H1 (cell line): ENCODE measurements at regions not wholly inside any gene's neighbourhood (a gene's known extent, or its start where the extent isn't known, plus 50 kb on each side); places are given as distances from the start of the nearest gene placed in this dataset.

ENCODE experiments used
- CTCF ChIA-PET: fragments of 300-600 bp; sonication (Branson Sonifier 250); formaldehyde crosslinking; loops from one replicate; lab custom pipeline; 2021; ENCODE audit not compliant: partially characterized antibody; lab: Charles Lee
- POLR2A ChIA-PET: fragments of 300-600 bp; sonication (Branson Sonifier 250); formaldehyde crosslinking; loops from one replicate; lab custom pipeline; 2021; ENCODE audit warnings: inconsistent platforms; ENCODE audit not compliant: partially characterized antibody; lab: Charles Lee
- DNase-seq, 2 experiments: peaks; one replicate each; pipeline versions ENCODE4 v3.0.0 to v3.0.0-alpha.2; 2010 to 2022; ENCODE audit warnings: low spot score in 2 of 2, low read depth in 1 of 2, mixed read lengths in 1 of 2
- FAIRE-seq: peaks from 2 replicates; lab custom pipeline; 2011; peaks lifted over from hg19 to GRCh38; lab: Jason Lieb, UNC
- H2AFZ ChIP-seq: 2 replicates; pipeline ENCODE4 v1.8.1; 2012; ENCODE audit warnings: low read length, inconsistent platforms
- H2AK5ac ChIP-seq: 2 replicates; pipeline ENCODE4 v1.6.1; 2013; ENCODE audit warnings: low read depth, low read length
- H2BK120ac ChIP-seq: replicated peaks from 2 replicates; pipeline ENCODE3; 2013; ENCODE audit warnings: low read depth, low read length, inconsistent platforms
- H2BK12ac ChIP-seq: 2 replicates; pipeline ENCODE4 v1.6.1; 2013; ENCODE audit warnings: low read depth, low read length
- H2BK15ac ChIP-seq: 2 replicates; pipeline ENCODE4 v1.6.1; 2013; ENCODE audit warnings: low read length
- H2BK20ac ChIP-seq: 2 replicates; pipeline ENCODE4 v1.6.1; 2013; ENCODE audit warnings: low read length
- H2BK5ac ChIP-seq: 2 replicates; pipeline ENCODE4 v1.6.1; 2013; ENCODE audit warnings: low read depth, low read length
- H3K14ac ChIP-seq: 2 replicates; pipeline ENCODE4 v1.6.1; 2013; ENCODE audit warnings: inconsistent platforms; ENCODE audit not compliant: insufficient read length
- H3K18ac ChIP-seq: 2 replicates; pipeline ENCODE4 v1.6.1; 2013; ENCODE audit warnings: low read length; ENCODE audit errors: extremely low read depth
- H3K23ac ChIP-seq: 2 replicates; pipeline ENCODE4 v1.6.1; 2013; ENCODE audit warnings: inconsistent platforms; ENCODE audit not compliant: insufficient read length
- H3K23me2 ChIP-seq: 2 replicates; pipeline ENCODE4 v1.6.1; 2013; ENCODE audit warnings: low read depth, low read length
- H3K27ac ChIP-seq: 2 replicates; pipeline ENCODE4 v1.6.1; 2011; ENCODE audit warnings: low read depth, low read length, inconsistent platforms
- H3K27me3 ChIP-seq, 4 experiments: replicated peaks in 1 of 4; 1 replicate in 1 of 4; 2 replicates in 3 of 4; pipeline versions ENCODE4 v1.6.1 to v1.8.1; 2011 to 2013; ENCODE audit warnings: low read length in 3 of 4, mild to moderate bottlenecking in 3 of 4, inconsistent platforms in 2 of 4, mixed read lengths in 2 of 4, moderate library complexity in 1 of 4; ENCODE audit not compliant: control insufficient read depth in 3 of 4, insufficient read depth in 3 of 4; ENCODE audit errors: extremely low read depth in 1 of 4
- H3K36me3 ChIP-seq, 4 experiments: 2 replicates each; pipeline versions ENCODE4 v1.6.1 to v1.8.1; 2011 to 2013; ENCODE audit warnings: mild to moderate bottlenecking in 4 of 4, low read length in 3 of 4, moderate library complexity in 2 of 4, control low read depth in 1 of 4, inconsistent platforms in 1 of 4; ENCODE audit not compliant: insufficient read depth in 4 of 4, control insufficient read depth in 2 of 4
- H3K4ac ChIP-seq: replicated peaks from 2 replicates; pipeline ENCODE3; 2013; ENCODE audit warnings: low read length, low read depth, mixed read lengths, inconsistent platforms; ENCODE audit not compliant: insufficient read length
- H3K4me1 ChIP-seq, 4 experiments: replicated peaks in 1 of 4; 1 replicate in 1 of 4; 2 replicates in 3 of 4; pipeline versions ENCODE4 v1.6.1 to v1.8.1; 2011 to 2013; ENCODE audit warnings: low read length in 3 of 4, inconsistent platforms in 2 of 4, mixed read lengths in 1 of 4; ENCODE audit not compliant: insufficient read depth in 4 of 4, control insufficient read depth in 3 of 4
- H3K4me2 ChIP-seq, 2 experiments: 2 replicates each; pipeline versions ENCODE4 v1.6.1 to v1.8.1; 2011 to 2013; ENCODE audit warnings: low read depth in 2 of 2, low read length in 2 of 2, control low read depth in 1 of 2, inconsistent platforms in 1 of 2, mild to moderate bottlenecking in 1 of 2; ENCODE audit not compliant: insufficient read depth in 1 of 2
- H3K4me3 ChIP-seq, 4 experiments: fragments of 200-600, 300-600 bp in 1 of 4; sonication (generic), shearing (Covaris generic), sonication (Bioruptor Twin) in 1 of 4; 2 replicates each; pipeline versions ENCODE4 v1.5.1 to v1.8.1; 2011 to 2016; ENCODE audit warnings: low read length in 4 of 4, low read depth in 3 of 4, control low read depth in 2 of 4, inconsistent platforms in 2 of 4, mild to moderate bottlenecking in 2 of 4, mixed read lengths in 1 of 4, moderate library complexity in 1 of 4; ENCODE audit not compliant: insufficient read depth in 2 of 4; ENCODE audit errors: extremely low read depth in 1 of 4
- H3K56ac ChIP-seq: replicated peaks from 2 replicates; pipeline ENCODE3; 2013; ENCODE audit warnings: low read depth, mild to moderate bottlenecking, mixed read lengths, low read length, inconsistent platforms; ENCODE audit not compliant: insufficient read length
- H3K79me1 ChIP-seq: 2 replicates; pipeline ENCODE4 v1.6.1; 2013; ENCODE audit warnings: low read depth, low read length, control low read depth
- H3K79me2 ChIP-seq, 2 experiments: 2 replicates each; pipeline versions ENCODE4 v1.6.1 to v1.8.1; 2012 to 2013; ENCODE audit warnings: low read length in 2 of 2, mild to moderate bottlenecking in 2 of 2, inconsistent platforms in 1 of 2; ENCODE audit not compliant: insufficient read depth in 2 of 2, control insufficient read depth in 1 of 2
- H3K9ac ChIP-seq, 4 experiments: replicated peaks in 1 of 4; 1 replicate in 1 of 4; 2 replicates in 3 of 4; pipeline versions ENCODE4 v1.6.1 to v1.8.1; 2011 to 2013; ENCODE audit warnings: low read depth in 3 of 4, low read length in 3 of 4, control low read depth in 2 of 4, mild to moderate bottlenecking in 2 of 4, moderate library complexity in 2 of 4, inconsistent platforms in 1 of 4; ENCODE audit errors: extremely low read depth in 1 of 4
- H3K9me3 ChIP-seq, 2 experiments: 2 replicates each; pipeline versions ENCODE4 v1.6.1 to v1.8.1; 2012 to 2013; ENCODE audit warnings: mild to moderate bottlenecking in 2 of 2, moderate library complexity in 2 of 2, control low read depth in 1 of 2, inconsistent platforms in 1 of 2, low read depth in 1 of 2, low read length in 1 of 2, mixed read lengths in 1 of 2; ENCODE audit not compliant: insufficient read depth in 2 of 2
- H4K20me1 ChIP-seq, 2 experiments: replicated peaks in 1 of 2; 2 replicates each; pipeline versions ENCODE3 to v1.8.1; 2011 to 2013; ENCODE audit warnings: inconsistent platforms in 2 of 2, low read length in 2 of 2, mild to moderate bottlenecking in 1 of 2; ENCODE audit not compliant: insufficient read depth in 2 of 2, control insufficient read depth in 1 of 2
- H4K5ac ChIP-seq: 2 replicates; pipeline ENCODE4 v1.6.1; 2013; ENCODE audit warnings: low read length, low read depth, mixed read lengths, inconsistent platforms; ENCODE audit not compliant: insufficient read length
- H4K8ac ChIP-seq: 2 replicates; pipeline ENCODE4 v1.8.0; 2013; ENCODE audit warnings: mild to moderate bottlenecking, moderate library complexity, low read length, inconsistent platforms; ENCODE audit not compliant: insufficient read depth; ENCODE audit errors: extremely low read depth
- H4K91ac ChIP-seq: replicated peaks from 2 replicates; pipeline ENCODE3; 2013; ENCODE audit warnings: low read length, mixed read lengths, inconsistent platforms; ENCODE audit not compliant: insufficient read length
- EZH2 ChIP-seq: fragments of 200-600 bp; sonication (generic); IDR thresholded peaks from 2 replicates; pipeline ENCODE4 v1.7.1; 2012; ENCODE audit warnings: low read depth, mild to moderate bottlenecking, moderate library complexity, low read length, inconsistent platforms; ENCODE audit not compliant: severe bottlenecking
- GTF2F1 ChIP-seq: IDR thresholded peaks from 2 replicates; pipeline ENCODE4 v1.6.1; 2012; ENCODE audit warnings: low read depth, low read length, improper control_type of control experiment, borderline replicate concordance
- KDM1A ChIP-seq: fragments of 200-600, 300-600 bp; sonication (generic); IDR thresholded peaks from 2 replicates; pipeline ENCODE4 v1.7.1; 2016; ENCODE audit warnings: mild to moderate bottlenecking, low read length, borderline replicate concordance
- KDM4A ChIP-seq: IDR thresholded peaks from one replicate; pipeline ENCODE4 v1.7.1; 2012; ENCODE audit warnings: low read depth, mild to moderate bottlenecking, moderate library complexity, low read length, inconsistent platforms; ENCODE audit not compliant: severe bottlenecking
- RAD21 ChIP-seq, 2 experiments: IDR thresholded peaks in 1 of 2; conservative IDR thresholded peaks in 1 of 2; 2 replicates each; pipeline ENCODE4 v1.6.1; 2011; ENCODE audit warnings: low read depth in 2 of 2, low read length in 2 of 2, improper control_type of control experiment in 1 of 2, inconsistent platforms in 1 of 2, mild to moderate bottlenecking in 1 of 2, moderate library complexity in 1 of 2
- SIX5 ChIP-seq: IDR thresholded peaks from 2 replicates; pipeline ENCODE4 v1.6.1; 2011; ENCODE audit warnings: mild to moderate bottlenecking, low read depth, low read length
- TBP ChIP-seq: IDR thresholded peaks from 2 replicates; pipeline ENCODE4 v1.6.1; 2011; ENCODE audit warnings: low read depth, low read length, improper control_type of control experiment
- ZNF274 ChIP-seq: IDR thresholded peaks from 2 replicates; pipeline ENCODE4 v1.7.0; 2012; ENCODE audit warnings: low read length, borderline replicate concordance; ENCODE audit errors: extremely low read depth
- whole genome bisulfite sequencing, 2 experiments: shearing (Covaris generic) in 1 of 2; methylation state at CpG; one replicate each; pipeline versions ENCODE4 v1.1.6 to v1.1.7; 2013 to 2015; ENCODE audit warnings: low lambda C conversion rate in 2 of 2, mixed read lengths in 2 of 2, inconsistent platforms in 1 of 2, low coverage in 1 of 2, missing lambda C conversion rate in 1 of 2; ENCODE audit not compliant: insufficient replicate concordance in 2 of 2, insufficient coverage in 1 of 2, insufficient read length in 1 of 2; ENCODE audit errors: extremely low coverage in 1 of 2, missing lambda C conversion rate in 1 of 2; 5-methylcytosine and 5-hydroxymethylcytosine counted together
- TF ChIP-seq, protein P1 (sequence below): IDR thresholded peaks from 2 replicates; pipeline ENCODE4 v1.6.1; 2011; ENCODE audit warnings: low read depth, mild to moderate bottlenecking, low read length; ENCODE audit not compliant: insufficient read depth
- TF ChIP-seq, protein P2 (sequence below): IDR thresholded peaks from 2 replicates; pipeline ENCODE4 v1.6.1; 2012; ENCODE audit warnings: inconsistent platforms

GRCh38 chr5:163658702-163659567 is 153.5 kb downstream of the MAT2B start:
- no peak overlapping the region for H3K4ac ChIP-seq
- H3K56ac ChIP-seq = no peak overlapping the region
- H3K9ac ChIP-seq = no peak overlapping the region
- no peak overlapping the region for H2AK5ac ChIP-seq
- no peak overlapping the region for H3K23ac ChIP-seq
- H4K91ac ChIP-seq = no peak overlapping the region
- 77% methylated on average over 7 of the region's 7 CpGs; no CpG with 5 or more reads in 1 of the 2 experiments for WGBS, 2 experiments
- H3K79me1 ChIP-seq = no peaks in the 10 kb centered on the region
- H3K36me3 ChIP-seq = no peaks in the 10 kb centered on the region
- no peak overlapping the region for H2BK20ac ChIP-seq
- H2BK12ac ChIP-seq = no peak overlapping the region
- H3K18ac ChIP-seq = no peak overlapping the region
- 0 out of 2 replicates have a peak overlapping the region, but pooled peaks have one; percentile 30 for H2AFZ ChIP-seq
- no peak overlapping the region for H3K14ac ChIP-seq
- FAIRE-seq (no peak), DNase-seq (no peak)
- no peak overlapping the region for H3K4me3 ChIP-seq
- no peaks in the 10 kb centered on the region for H3K79me2 ChIP-seq
- H2BK15ac ChIP-seq = no peak overlapping the region
- H3K23me2 ChIP-seq = no peaks in the 10 kb centered on the region
- H2BK5ac ChIP-seq = no peak overlapping the region
- POLR2A ChIA-PET = no interaction called here
- no peak overlapping the region for H4K5ac ChIP-seq
- H2BK120ac ChIP-seq = no peak overlapping the region
- H3K4me2 ChIP-seq = no peak overlapping the region
- no peaks in the 10 kb centered on the region for H3K4me1 ChIP-seq
- no peaks in the 10 kb centered on the region for H3K9me3 ChIP-seq
- CTCF ChIA-PET = interaction anchor here (1.2 kb wide), 1 partner anchor 12 kb away, joined by 4 read pairs; no protein-coding TSS in a partner anchor
- H4K8ac ChIP-seq = no peak overlapping the region
- no peaks in the 10 kb centered on the region for H4K20me1 ChIP-seq
- no peaks in the 10 kb centered on the region for H3K27me3 ChIP-seq
- no peak overlapping the region for H3K27ac ChIP-seq
- TF ChIP-seq, protein P1, sequence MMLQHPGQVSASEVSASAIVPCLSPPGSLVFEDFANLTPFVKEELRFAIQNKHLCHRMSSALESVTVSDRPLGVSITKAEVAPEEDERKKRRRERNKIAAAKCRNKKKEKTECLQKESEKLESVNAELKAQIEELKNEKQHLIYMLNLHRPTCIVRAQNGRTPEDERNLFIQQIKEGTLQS = no peak
- TF ChIP-seq RAD21 (IDR thresholded peaks at IDR 0.05 in 1 of 2, conservative IDR thresholded peaks at IDR 0.05 in 1 of 2; ENCODE audit: low read depth in 2 of 2, low read length in 2 of 2) (no peak), EZH2 (no peak), TBP (no peak), GTF2F1 (no peak), KDM4A (no peak), SIX5 (no peak), ZNF274 (no peak), KDM1A (no peak)
- TF ChIP-seq, protein P2, sequence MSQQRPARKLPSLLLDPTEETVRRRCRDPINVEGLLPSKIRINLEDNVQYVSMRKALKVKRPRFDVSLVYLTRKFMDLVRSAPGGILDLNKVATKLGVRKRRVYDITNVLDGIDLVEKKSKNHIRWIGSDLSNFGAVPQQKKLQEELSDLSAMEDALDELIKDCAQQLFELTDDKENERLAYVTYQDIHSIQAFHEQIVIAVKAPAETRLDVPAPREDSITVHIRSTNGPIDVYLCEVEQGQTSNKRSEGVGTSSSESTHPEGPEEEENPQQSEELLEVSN = no peak
